ENCODE measurements at regions not wholly inside any gene's neighbourhood (a gene's known extent, or its start where the extent isn't known, plus 50 kb on each side); places are given as distances from the start of the nearest gene placed in this dataset.

- TF ChIP-seq ZNF224 (CRISPR knock-in tag; IDR thresholded peaks at IDR 0.05) (no peak), ZNF737 (CRISPR knock-in tag; IDR thresholded peaks at IDR 0.05; ENCODE audit: borderline replicate concordance) (no peak)
Measured at GRCh38 chr14:97827746-97828145, 1030.6 kb downstream of the VRK1 start (continued).

DNA sequence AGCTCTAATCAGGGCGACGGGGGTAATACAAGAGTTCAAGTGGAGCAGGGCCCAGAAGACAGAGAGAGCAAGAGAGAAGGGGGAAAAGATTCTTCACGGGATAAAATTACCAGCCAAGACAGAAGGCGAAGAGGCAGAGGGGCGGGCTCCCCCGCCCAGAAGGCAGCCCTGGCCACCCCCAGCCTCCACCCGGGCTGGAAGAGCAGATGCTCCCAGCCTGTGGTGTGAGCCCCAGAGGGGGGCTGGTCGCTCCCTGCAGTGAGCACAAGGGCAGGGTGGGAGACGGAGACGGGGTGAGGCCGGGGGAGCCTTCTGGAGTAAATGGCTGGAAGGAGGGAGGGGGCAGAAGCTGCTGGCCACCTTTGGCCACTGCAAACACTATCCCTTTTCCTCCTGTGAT is 1035.6 kb downstream of the VRK1 start:
- Histone ChIP-seq H3K27ac (ENCODE audit: extremely low read length, insufficient read depth, low read length) (no peak overlapping the region), H3K36me3 (replicated peaks in 1 of 2; ENCODE audit: control insufficient read depth in 1 of 2, insufficient read depth in 2 of 2, low read length in 2 of 2) (no peaks in the 10 kb centered on the region), H4K20me1 (ENCODE audit: insufficient read depth, low read length) (no peaks in the 10 kb centered on the region), H3K27me3 (ENCODE audit: control insufficient read depth in 1 of 2, insufficient read depth in 2 of 2, low read length in 2 of 2) (no peaks in the 10 kb centered on the region), H3K79me2 (ENCODE audit: insufficient read depth, low read length) (no peaks in the 10 kb centered on the region), H3K9me3 (ENCODE audit: low read length) (peaks cover 31% of the 10 kb centered on the region; the same call in 1 of the 2 replicates), H3K9ac (ENCODE audit: insufficient read depth, low read depth, low read length) (no peak overlapping the region), H2AFZ (ENCODE audit: low read length) (no peak overlapping the region), H3K4me3 (replicated peaks in 1 of 3; ENCODE audit: insufficient read depth in 1 of 3, low read depth in 2 of 3, low read length in 3 of 3) (no peak overlapping the region), H3K4me1 (ENCODE audit: insufficient read depth, low read length) (no peaks in the 10 kb centered on the region), H3K4me2 (ENCODE audit: low read depth, low read length) (no peak overlapping the region)
- CTCF ChIA-PET (ENCODE audit: low intra/inter-chr PET ratio, low total read pairs), result no interaction called here
- in situ Hi-C loops (cut with HindIII; ENCODE audit: extremely low pct_ligation_motif_present, low pct_unique_long_range_greater_than_20kb) (no loop called here), intact Hi-C loops (cut with micrococcal nuclease; ENCODE audit: unreplicated experiment) (no loop called here)
- BruUV-seq (replicated peaks), result no TSS peak
- DNase-seq (ENCODE audit: low spot score), result no peak
- FAIRE-seq, result no peak
- TF ChIP-seq YY1 (IDR thresholded peaks at IDR 0.05; ENCODE audit: insufficient read depth, insufficient replicate concordance, low read depth, low read length) (no peak), HNRNPK (IDR thresholded peaks at IDR 0.05; ENCODE audit: low read depth, low read length, poor library complexity, severe bottlenecking) (no peak), ZNF777 (CRISPR knock-in tag; IDR thresholded peaks at IDR 0.05) (no peak), HIVEP1 (CRISPR knock-in tag; IDR thresholded peaks at IDR 0.05) (no peak)
- TF ChIP-seq, protein P1, sequence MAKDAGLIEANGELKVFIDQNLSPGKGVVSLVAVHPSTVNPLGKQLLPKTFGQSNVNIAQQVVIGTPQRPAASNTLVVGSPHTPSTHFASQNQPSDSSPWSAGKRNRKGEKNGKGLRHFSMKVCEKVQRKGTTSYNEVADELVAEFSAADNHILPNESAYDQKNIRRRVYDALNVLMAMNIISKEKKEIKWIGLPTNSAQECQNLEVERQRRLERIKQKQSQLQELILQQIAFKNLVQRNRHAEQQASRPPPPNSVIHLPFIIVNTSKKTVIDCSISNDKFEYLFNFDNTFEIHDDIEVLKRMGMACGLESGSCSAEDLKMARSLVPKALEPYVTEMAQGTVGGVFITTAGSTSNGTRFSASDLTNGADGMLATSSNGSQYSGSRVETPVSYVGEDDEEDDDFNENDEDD (CRISPR knock-in tag; IDR thresholded peaks at IDR 0.05; ENCODE audit: borderline replicate concordance), result no peak
- TF ChIP-seq, protein P2, sequence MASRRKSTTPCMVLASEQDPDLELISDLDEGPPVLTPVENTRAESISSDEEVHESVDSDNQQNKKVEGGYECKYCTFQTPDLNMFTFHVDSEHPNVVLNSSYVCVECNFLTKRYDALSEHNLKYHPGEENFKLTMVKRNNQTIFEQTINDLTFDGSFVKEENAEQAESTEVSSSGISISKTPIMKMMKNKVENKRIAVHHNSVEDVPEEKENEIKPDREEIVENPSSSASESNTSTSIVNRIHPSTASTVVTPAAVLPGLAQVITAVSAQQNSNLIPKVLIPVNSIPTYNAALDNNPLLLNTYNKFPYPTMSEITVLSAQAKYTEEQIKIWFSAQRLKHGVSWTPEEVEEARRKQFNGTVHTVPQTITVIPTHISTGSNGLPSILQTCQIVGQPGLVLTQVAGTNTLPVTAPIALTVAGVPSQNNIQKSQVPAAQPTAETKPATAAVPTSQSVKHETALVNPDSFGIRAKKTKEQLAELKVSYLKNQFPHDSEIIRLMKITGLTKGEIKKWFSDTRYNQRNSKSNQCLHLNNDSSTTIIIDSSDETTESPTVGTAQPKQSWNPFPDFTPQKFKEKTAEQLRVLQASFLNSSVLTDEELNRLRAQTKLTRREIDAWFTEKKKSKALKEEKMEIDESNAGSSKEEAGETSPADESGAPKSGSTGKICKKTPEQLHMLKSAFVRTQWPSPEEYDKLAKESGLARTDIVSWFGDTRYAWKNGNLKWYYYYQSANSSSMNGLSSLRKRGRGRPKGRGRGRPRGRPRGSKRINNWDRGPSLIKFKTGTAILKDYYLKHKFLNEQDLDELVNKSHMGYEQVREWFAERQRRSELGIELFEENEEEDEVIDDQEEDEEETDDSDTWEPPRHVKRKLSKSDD (CRISPR knock-in tag; IDR thresholded peaks at IDR 0.05; ENCODE audit: low read depth), result no peak
- 10% methylated on average over 11 of the region's 11 CpGs for WGBS (ENCODE audit: low lambda C conversion rate)
- no peak for ATAC-seq
- POLR2A ChIA-PET, result no interaction called here

Measured in HepG2 (cell line).